ENCODE measurements at regions not wholly inside any gene's neighbourhood (a gene's known extent, or its start where the extent isn't known, plus 50 kb on each side); places are given as distances from the start of the nearest gene placed in this dataset.

GRCh38 chr10:28384557-28384956, 81.7 kb upstream of the MPP7 start:
- TF ChIP-seq TSC22D4 (tag; IDR thresholded peaks at IDR 0.05) (0 out of 2 replicates have a peak, but pooled peaks have one; percentile 76), ZBTB26 (CRISPR knock-in tag; IDR thresholded peaks at IDR 0.05) (0 out of 2 replicates have a peak, but pooled peaks have one; percentile 23), ELF4 (CRISPR knock-in tag; IDR thresholded peaks at IDR 0.05) (peak; percentile 40; the same call in 1 of the 2 replicates), TCFL5 (CRISPR knock-in tag; conservative IDR thresholded peaks at IDR 0.05) (no peak), E2F5 (CRISPR knock-in tag; IDR thresholded peaks at IDR 0.05) (no peak)
- no peaks in the 10 kb centered on the region for H3K9me3 ChIP-seq (replicated peaks; ENCODE audit: control insufficient read depth, insufficient read depth, low read depth, low read length)
- DNase-seq (ENCODE audit: extremely low read depth in 1 of 4, low spot score in 3 of 4) = no peak
- ChIA-PET CTCF (ENCODE audit: low intra/inter-chr PET ratio) (no interaction called here), POLR2A (interaction anchor here (0.7 kb wide), 1 partner anchor 1307 kb away, joined by 3 read pairs; no protein-coding TSS in a partner anchor)
- 0% methylated on average over 2 of the region's 2 CpGs for WGBS (ENCODE audit: insufficient coverage, low coverage, missing lambda C conversion rate)
- in situ Hi-C loops (cut with MboI) = loop anchor here (5.0 to 25.0 kb wide), 3 partner anchors 132 to 830 kb away; partner anchors contain the start of gene MKX
- H3K4me2 ChIP-seq (ENCODE audit: insufficient read depth, low read length) = no peak overlapping the region
- no peak for ATAC-seq
- H3K27ac ChIP-seq (ENCODE audit: extremely low read depth, low read depth, low read length) = no peak overlapping the region
- peaks cover 0 to 10% of the 10 kb centered on the region in 2 experiments; a peak in 2 of 5 replicates for H3K27me3 ChIP-seq (ENCODE audit: control insufficient read depth in 2 of 2, insufficient read depth in 2 of 2, low read length in 2 of 2)
- H3K79me2 ChIP-seq (ENCODE audit: control insufficient read depth, insufficient read depth, low read length) = no peaks in the 10 kb centered on the region
- no peak overlapping the region for H3K9ac ChIP-seq (ENCODE audit: insufficient read depth in 1 of 2, low read depth in 2 of 2, low read length in 2 of 2)
- H4K20me1 ChIP-seq (replicated peaks; ENCODE audit: control insufficient read depth, insufficient read depth, low read length) = no peaks in the 10 kb centered on the region
- H3K9me1 ChIP-seq (ENCODE audit: control insufficient read depth, insufficient read depth, low read length) = no peaks in the 10 kb centered on the region
- H3K4me1 ChIP-seq (replicated peaks in 1 of 2; ENCODE audit: control insufficient read depth in 2 of 2, insufficient read depth in 2 of 2, low read length in 2 of 2) = peaks cover 0 to 3% of the 10 kb centered on the region in 2 experiments; a peak in 2 of 5 replicates
- BruUV-seq (replicated peaks) = no TSS peak
- H3K36me3 ChIP-seq (ENCODE audit: control insufficient read depth, insufficient read depth, low read length) = no peaks in the 10 kb centered on the region
- intact Hi-C loops (cut with micrococcal nuclease) = loop anchor here (5.0 to 10.0 kb wide), 2 partner anchors 827 to 1020 kb away; no protein-coding TSS in a partner anchor
- H2AFZ ChIP-seq (ENCODE audit: low read depth, low read length) = no peak overlapping the region
- FAIRE-seq = no peak
- H3K4me3 ChIP-seq = no peak overlapping the region
